HepG2 (cell line): ENCODE measurements at regions not wholly inside any gene's neighbourhood (a gene's known extent, or its start where the extent isn't known, plus 50 kb on each side); places are given as distances from the start of the nearest gene placed in this dataset.

Experiments
- E2F1 ChIP-seq: sonication (generic); formaldehyde crosslinking; IDR thresholded peaks from 2 replicates; pipeline ENCODE4 v1.5.0; 2020; ENCODE audit warnings: missing genetic modification reagents
- GPN1 ChIP-seq: sonication (generic); formaldehyde crosslinking; IDR thresholded peaks from 2 replicates; pipeline ENCODE4 v1.5.1; 2020; ENCODE audit warnings: missing genetic modification reagents, borderline replicate concordance
- HOXD1 ChIP-seq: sonication (generic); formaldehyde crosslinking; IDR thresholded peaks from 2 replicates; pipeline ENCODE4 v1.5.0; 2020; ENCODE audit warnings: missing genetic modification reagents
- IRX3 ChIP-seq: sonication (generic); formaldehyde crosslinking; IDR thresholded peaks from 2 replicates; pipeline ENCODE4 v1.8.1; 2023; ENCODE audit warnings: mild to moderate bottlenecking, low read depth, missing genetic modification reagents, borderline replicate concordance
- KLF15 ChIP-seq: sonication (generic); formaldehyde crosslinking; IDR thresholded peaks from 2 replicates; pipeline ENCODE4 v1.8.1; 2023; ENCODE audit warnings: borderline replicate concordance, mild to moderate bottlenecking, inconsistent platforms, missing genetic modification reagents, mixed read lengths
- NRL ChIP-seq: sonication (generic); formaldehyde crosslinking; IDR thresholded peaks from 2 replicates; pipeline ENCODE4 v1.5.0; 2020; ENCODE audit warnings: missing genetic modification reagents, mild to moderate bottlenecking, moderate library complexity, borderline replicate concordance
- PBX3 ChIP-seq: sonication (generic); formaldehyde crosslinking; IDR thresholded peaks from 2 replicates; pipeline ENCODE4 v1.8.1; 2023; ENCODE audit warnings: missing genetic modification reagents, inconsistent platforms, borderline replicate concordance
- ZFP37 ChIP-seq: sonication (generic); formaldehyde crosslinking; IDR thresholded peaks from 2 replicates; pipeline ENCODE4 v1.4.0; 2020; ENCODE audit warnings: missing genetic modification reagents, borderline replicate concordance
- ZHX1 ChIP-seq: sonication (generic); formaldehyde crosslinking; IDR thresholded peaks from 2 replicates; pipeline ENCODE4 v1.8.1; 2022; ENCODE audit warnings: low read depth, mild to moderate bottlenecking, missing genetic modification reagents
- ZNF251 ChIP-seq: sonication (generic); formaldehyde crosslinking; IDR thresholded peaks from 2 replicates; pipeline ENCODE4 v1.9.0; 2021; ENCODE audit warnings: mild to moderate bottlenecking, missing genetic modification reagents
- ZNF557 ChIP-seq: sonication (generic); formaldehyde crosslinking; IDR thresholded peaks from 2 replicates; pipeline ENCODE4 v1.4.0; 2020; ENCODE audit warnings: missing genetic modification reagents
- ZNF577 ChIP-seq: sonication (generic); formaldehyde crosslinking; IDR thresholded peaks from 2 replicates; pipeline ENCODE4 v1.4.0; 2020; ENCODE audit warnings: mild to moderate bottlenecking, low read depth, missing genetic modification reagents, borderline replicate concordance
- ZNF776 ChIP-seq: sonication (generic); formaldehyde crosslinking; IDR thresholded peaks from 2 replicates; pipeline ENCODE4 v1.4.0; 2020; ENCODE audit warnings: mild to moderate bottlenecking, missing genetic modification reagents
- ZSCAN30 ChIP-seq: sonication (generic); formaldehyde crosslinking; IDR thresholded peaks from 2 replicates; pipeline ENCODE4 v1.5.0; 2020; ENCODE audit warnings: mild to moderate bottlenecking, missing genetic modification reagents
- ZZZ3 ChIP-seq: sonication (generic); formaldehyde crosslinking; IDR thresholded peaks from 2 replicates; pipeline ENCODE4 v1.4.0; 2020; ENCODE audit warnings: missing genetic modification reagents, mild to moderate bottlenecking, borderline replicate concordance

GRCh38 chr13:77475345-77476084 lies 60.0 kb upstream of the SCEL start (continued):
- TF ChIP-seq ZHX1 (CRISPR knock-in tag): no peak
- TF ChIP-seq E2F1 (CRISPR knock-in tag): no peak
- TF ChIP-seq ZZZ3 (CRISPR knock-in tag): no peak
- no peak for TF ChIP-seq NRL
- no peak for TF ChIP-seq GPN1 (CRISPR knock-in tag)
- no peak for TF ChIP-seq ZFP37 (CRISPR knock-in tag)
- no peak for TF ChIP-seq PBX3 (CRISPR knock-in tag)
- no peak for TF ChIP-seq KLF15 (CRISPR knock-in tag)
- no peak for TF ChIP-seq ZNF251
- no peak for TF ChIP-seq ZNF577 (CRISPR knock-in tag)
- TF ChIP-seq ZNF776 (CRISPR knock-in tag): no peak
- no peak for TF ChIP-seq ZSCAN30 (CRISPR knock-in tag)
- TF ChIP-seq HOXD1 (CRISPR knock-in tag): no peak
- no peak for TF ChIP-seq IRX3 (CRISPR knock-in tag)
- no peak for TF ChIP-seq ZNF557 (CRISPR knock-in tag)
